22Rv1 (cell line): ENCODE measurements at regions not wholly inside any gene's neighbourhood (a gene's known extent, or its start where the extent isn't known, plus 50 kb on each side); places are given as distances from the start of the nearest gene placed in this dataset.

Experiments
- ZFX ChIP-seq: fragments of 450-650 bp; IDR thresholded peaks from 2 replicates; pipeline ENCODE4 v1.6.1; 2017; ENCODE audit warnings: antibody characterized with exemption, borderline replicate concordance
- TF ChIP-seq, protein P1 (sequence below): fragments of 450-650 bp; IDR thresholded peaks from 2 replicates; pipeline ENCODE4 v1.5.1; 2017; ENCODE audit warnings: mild to moderate bottlenecking

GRCh38 chr16:82454152-82454551, 172.6 kb upstream of the CDH13 start:
- TF ChIP-seq, protein P1, sequence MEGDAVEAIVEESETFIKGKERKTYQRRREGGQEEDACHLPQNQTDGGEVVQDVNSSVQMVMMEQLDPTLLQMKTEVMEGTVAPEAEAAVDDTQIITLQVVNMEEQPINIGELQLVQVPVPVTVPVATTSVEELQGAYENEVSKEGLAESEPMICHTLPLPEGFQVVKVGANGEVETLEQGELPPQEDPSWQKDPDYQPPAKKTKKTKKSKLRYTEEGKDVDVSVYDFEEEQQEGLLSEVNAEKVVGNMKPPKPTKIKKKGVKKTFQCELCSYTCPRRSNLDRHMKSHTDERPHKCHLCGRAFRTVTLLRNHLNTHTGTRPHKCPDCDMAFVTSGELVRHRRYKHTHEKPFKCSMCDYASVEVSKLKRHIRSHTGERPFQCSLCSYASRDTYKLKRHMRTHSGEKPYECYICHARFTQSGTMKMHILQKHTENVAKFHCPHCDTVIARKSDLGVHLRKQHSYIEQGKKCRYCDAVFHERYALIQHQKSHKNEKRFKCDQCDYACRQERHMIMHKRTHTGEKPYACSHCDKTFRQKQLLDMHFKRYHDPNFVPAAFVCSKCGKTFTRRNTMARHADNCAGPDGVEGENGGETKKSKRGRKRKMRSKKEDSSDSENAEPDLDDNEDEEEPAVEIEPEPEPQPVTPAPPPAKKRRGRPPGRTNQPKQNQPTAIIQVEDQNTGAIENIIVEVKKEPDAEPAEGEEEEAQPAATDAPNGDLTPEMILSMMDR: no peak
- TF ChIP-seq ZFX: no peak
